HG02981 (cell line): ENCODE measurements at regions not wholly inside any gene's neighbourhood (a gene's known extent, or its start where the extent isn't known, plus 50 kb on each side); places are given as distances from the start of the nearest gene placed in this dataset.
A peak's percentile ranks its signal among the peaks of the same experiment; 100 is the strongest.

Experiments used
- ATAC-seq: cut with Tn5 transposase; IDR thresholded peaks from one replicate; pipeline ENCODE4 v1.9.1; 2021; ENCODE audit warnings: mild to moderate bottlenecking, moderate library complexity; ENCODE audit not compliant: unreplicated experiment

GRCh38 chr2:60174146-60174545, 379.3 kb downstream of the BCL11A start:
- no peak for ATAC-seq

- ATAC-seq, result no peak
These were observed 380.7 kb downstream of the BCL11A start for GRCh38 chr2:60172801-60173200.

GRCh38 chr2:60170272-60170671, 383.2 kb downstream of the BCL11A start:
- ATAC-seq, result no peak

- no peak for ATAC-seq
These were observed 385.2 kb downstream of the BCL11A start for GRCh38 chr2:60168247-60168646.

GRCh38 chr2:60167089-60167488, 386.4 kb downstream of the BCL11A start:
- no peak for ATAC-seq

- no peak for ATAC-seq
These were observed 389.8 kb downstream of the BCL11A start for GRCh38 chr2:60163691-60164090.

GRCh38 chr2:60159519-60159918, 393.9 kb downstream of the BCL11A start:
- no peak for ATAC-seq

- ATAC-seq, result no peak
These were observed 395.2 kb downstream of the BCL11A start for GRCh38 chr2:60158262-60158661.

- ATAC-seq, result no peak
These were observed 396.2 kb downstream of the BCL11A start for GRCh38 chr2:60157283-60157682.

GRCh38 chr2:60154142-60154541, 399.3 kb downstream of the BCL11A start:
- no peak for ATAC-seq

- no peak for ATAC-seq
These were observed 401.1 kb downstream of the BCL11A start for GRCh38 chr2:60152226-60152833.

- no peak for ATAC-seq
These were observed 404.3 kb downstream of the BCL11A start for GRCh38 chr2:60149176-60149575.

GRCh38 chr2:60148716-60149115, 404.7 kb downstream of the BCL11A start:
- ATAC-seq, result peak; percentile 61

- no peak for ATAC-seq
These were observed 413.3 kb downstream of the BCL11A start for GRCh38 chr2:60140185-60140584.

GRCh38 chr2:60136913-60137312, 416.5 kb downstream of the BCL11A start:
- no peak for ATAC-seq

GRCh38 chr2:60127191-60127590, 426.3 kb downstream of the BCL11A start:
- ATAC-seq, result no peak

- no peak for ATAC-seq
These were observed 427.6 kb downstream of the BCL11A start for GRCh38 chr2:60125611-60126426.

- no peak for ATAC-seq
These were observed 433.7 kb downstream of the BCL11A start for GRCh38 chr2:60119778-60120177.

- no peak for ATAC-seq
These were observed 434.5 kb downstream of the BCL11A start for GRCh38 chr2:60118917-60119316.

- no peak for ATAC-seq
These were observed 435.4 kb downstream of the BCL11A start for GRCh38 chr2:60118061-60118460.

GRCh38 chr2:60116161-60116875, 437.1 kb downstream of the BCL11A start:
- no peak for ATAC-seq

- ATAC-seq, result no peak
These were observed 443.7 kb downstream of the BCL11A start for GRCh38 chr2:60109744-60110143.
